ENCODE measurements at regions not wholly inside any gene's neighbourhood (a gene's known extent, or its start where the extent isn't known, plus 50 kb on each side); places are given as distances from the start of the nearest gene placed in this dataset.
"Not testable (repeated sequence)": the region's sequence is repeated elsewhere in the genome, so short reads cannot be mapped to it uniquely, and the experiment has no call there.

GRCh38 chr18:14936313-14936712 is 188.3 kb downstream of the ANKRD30B start:
- DNase-seq (ENCODE audit: low spot score) = no peak

DNA sequence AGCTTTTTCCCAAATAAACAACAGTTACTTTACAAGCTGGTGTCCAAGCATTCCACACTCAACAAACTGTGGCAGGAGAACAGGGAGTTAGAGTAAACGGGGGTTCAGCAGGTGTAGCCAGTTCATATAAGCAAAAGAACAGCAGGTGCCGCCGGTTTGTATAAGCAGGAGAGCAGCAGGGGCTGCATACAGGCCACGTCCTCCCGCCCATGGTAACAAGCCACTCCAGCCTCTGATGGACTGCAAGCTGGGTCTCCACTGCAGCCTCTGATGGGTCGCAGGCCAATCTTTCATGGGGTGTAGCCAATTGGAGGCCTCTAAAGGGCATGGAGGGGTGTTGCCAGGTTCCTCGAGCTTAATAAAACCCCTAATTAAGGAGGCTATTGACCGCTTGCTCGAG is 189.3 kb downstream of the ANKRD30B start:
- DNase-seq (ENCODE audit: low spot score) = no peak

DNA sequence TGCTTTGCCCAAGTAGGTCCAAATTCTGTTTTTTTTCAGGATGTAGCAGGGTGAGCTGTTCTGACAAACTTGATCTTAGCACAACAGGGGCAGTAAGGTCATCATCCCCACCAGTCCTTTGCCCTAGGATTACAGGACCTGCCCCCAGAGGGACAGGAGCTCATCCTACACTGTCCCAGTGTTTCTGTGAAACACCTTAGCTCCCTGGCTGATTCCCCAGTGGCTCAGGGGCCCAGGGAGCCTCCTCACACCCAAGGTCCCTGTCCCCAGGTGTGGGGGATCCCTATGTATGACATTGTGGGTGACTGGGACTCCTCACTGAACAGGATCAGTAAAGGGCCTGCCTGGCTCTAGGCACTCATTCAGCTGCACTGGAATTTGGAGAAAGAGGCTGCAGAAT is 191.2 kb downstream of the ANKRD30B start:
- no peak for DNase-seq (ENCODE audit: low spot score)

- not testable (repeated sequence) for DNase-seq (ENCODE audit: low spot score)
Observed at GRCh38 chr18:14940106-14940505, 192.1 kb downstream of the ANKRD30B start.

DNA sequence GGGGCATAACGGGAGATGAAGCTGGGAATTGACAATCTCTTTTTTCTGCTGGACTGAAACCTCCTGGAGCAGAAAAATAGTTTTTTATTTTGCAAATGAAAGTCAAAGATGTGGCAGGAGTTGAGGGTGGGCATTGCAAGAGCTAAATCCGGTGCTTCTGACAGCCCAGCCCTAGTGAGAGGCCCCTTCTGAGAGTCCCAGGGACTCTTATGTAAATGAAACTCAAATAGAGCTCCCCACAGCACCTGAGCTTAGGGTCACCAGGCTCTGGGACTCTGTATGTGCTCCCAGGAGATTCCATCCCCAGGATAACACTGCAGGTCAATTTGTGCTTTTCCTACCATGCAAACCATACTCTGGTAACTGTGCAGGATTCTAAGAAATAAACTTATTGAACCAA is 192.8 kb downstream of the ANKRD30B start:
- DNase-seq (ENCODE audit: low spot score) = no peak

- no peak for DNase-seq (ENCODE audit: low spot score)
Observed at GRCh38 chr18:14941256-14941655, 193.3 kb downstream of the ANKRD30B start.

DNA sequence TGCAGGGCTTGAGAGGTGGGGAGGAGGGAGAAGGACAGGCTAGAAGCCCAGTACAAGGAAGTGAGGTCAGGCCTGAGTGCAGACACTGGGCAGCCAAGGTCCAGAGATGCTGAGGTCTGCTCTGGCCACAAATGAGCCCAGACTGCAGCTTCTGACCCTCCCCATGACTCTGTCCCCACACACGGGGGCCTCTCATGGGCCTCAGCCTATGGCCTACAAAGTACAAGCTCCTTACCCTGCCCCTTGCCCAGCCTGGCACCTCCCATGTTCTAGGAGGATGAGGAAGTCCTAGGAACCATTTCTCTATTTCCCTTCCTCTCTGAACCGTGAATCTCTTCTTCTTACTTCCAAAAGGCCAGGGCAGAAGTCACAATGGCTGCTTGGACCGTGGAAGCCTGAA is 193.8 kb downstream of the ANKRD30B start:
- DNase-seq (ENCODE audit: low spot score) = no peak

DNA sequence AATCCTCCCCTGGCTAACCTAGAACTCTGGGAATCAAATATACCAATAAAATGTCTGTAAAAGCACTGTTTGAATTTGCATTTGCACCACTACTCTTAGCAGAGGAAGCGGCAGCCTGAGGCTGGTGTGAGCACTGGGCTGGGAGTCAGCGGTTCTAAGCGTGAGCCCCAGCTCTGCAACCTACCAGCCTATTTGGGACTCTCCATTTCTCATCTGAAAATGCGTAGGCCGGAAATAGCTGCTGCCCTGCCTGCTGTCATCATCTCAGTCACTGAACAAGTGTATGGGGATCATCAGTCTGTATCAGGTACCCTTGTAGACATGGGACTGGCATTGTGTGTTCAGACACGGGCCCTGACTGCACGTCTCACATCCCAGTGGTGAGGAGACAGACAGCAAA is 194.3 kb downstream of the ANKRD30B start:
- DNase-seq (ENCODE audit: low spot score) = no peak

DNA sequence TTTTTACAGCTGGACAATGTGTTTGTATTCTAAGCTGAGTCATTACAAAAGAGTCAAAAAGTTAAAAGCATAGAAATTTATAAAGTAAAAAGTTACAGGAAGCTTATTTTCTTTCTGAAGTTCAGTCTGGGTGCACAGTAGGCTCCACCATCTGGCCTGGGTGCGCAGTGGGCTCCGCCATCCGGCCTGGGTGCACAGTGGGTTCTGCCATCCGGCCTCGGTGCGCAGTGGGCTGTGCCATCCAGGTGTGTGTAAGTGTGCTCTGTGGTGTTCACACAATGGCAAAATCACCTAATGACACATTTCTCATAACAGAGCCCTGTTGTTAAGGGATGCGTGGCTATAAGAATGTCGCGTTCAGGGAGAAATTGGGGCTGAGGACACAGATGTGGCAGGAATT is 195.5 kb downstream of the ANKRD30B start:
- no peak for DNase-seq (ENCODE audit: low spot score)

DNA sequence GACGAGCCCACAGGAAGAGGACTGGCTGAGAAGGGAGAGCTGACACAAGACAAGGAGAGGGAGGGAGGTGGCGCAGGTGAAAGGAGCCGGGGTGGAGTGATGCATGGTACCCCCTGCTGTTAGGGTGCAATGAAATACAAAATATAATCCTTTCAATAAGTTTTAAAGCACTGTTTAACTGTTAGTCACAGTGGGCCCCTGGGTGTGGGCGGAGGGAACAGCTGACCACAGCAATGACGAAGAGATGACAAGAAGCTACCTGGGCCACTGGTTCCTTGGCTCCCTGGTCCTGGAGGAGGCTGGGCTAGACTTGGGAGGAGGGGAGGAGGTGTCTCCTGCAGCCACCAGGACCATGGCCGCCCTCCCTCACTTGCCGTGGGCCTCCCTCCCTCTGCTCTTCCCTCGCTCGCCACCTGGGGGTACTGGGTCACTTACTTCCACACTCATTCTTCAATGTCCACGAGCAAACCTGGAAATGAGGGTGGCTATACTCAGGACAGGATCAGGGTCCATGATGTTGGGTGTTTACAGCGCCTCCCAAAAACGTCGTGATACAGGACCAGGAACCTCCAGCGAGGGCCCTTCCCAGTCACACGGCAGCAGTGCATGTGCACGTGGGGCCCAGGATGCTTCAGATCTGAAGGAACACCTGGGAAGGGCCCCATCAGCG is 196.1 kb downstream of the ANKRD30B start:
- DNase-seq (ENCODE audit: low spot score) = no peak

DNA sequence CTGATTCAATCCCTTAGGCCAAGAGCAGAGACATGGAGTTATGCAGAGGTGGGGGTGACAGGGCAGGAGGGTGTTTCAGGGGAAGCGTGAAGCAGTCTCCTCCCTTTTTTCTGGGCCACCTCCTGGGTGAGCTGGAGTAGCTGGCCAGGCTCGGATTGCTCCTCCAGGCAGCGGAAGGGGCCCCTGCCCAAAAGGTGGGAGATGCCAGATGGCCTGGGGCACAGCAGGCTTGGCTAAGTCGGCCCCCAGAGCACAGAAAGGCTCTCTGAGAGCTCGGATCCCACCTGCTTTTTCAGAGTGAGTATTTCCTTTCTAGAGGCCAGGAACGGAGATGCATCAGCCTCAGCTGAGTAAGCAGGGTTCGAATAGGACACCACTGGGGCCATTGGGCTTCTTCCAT is 196.9 kb downstream of the ANKRD30B start:
- no peak for DNase-seq (ENCODE audit: low spot score)

- no peak for DNase-seq (ENCODE audit: low spot score)
Observed at GRCh38 chr18:14945286-14945685, 197.3 kb downstream of the ANKRD30B start.

GRCh38 chr18:14945984-14946383 is 198.0 kb downstream of the ANKRD30B start:
- DNase-seq (ENCODE audit: low spot score) = no peak

GRCh38 chr18:14946741-14947470 is 198.9 kb downstream of the ANKRD30B start:
- DNase-seq (ENCODE audit: low spot score) = not testable (repeated sequence)

- no peak for DNase-seq (ENCODE audit: low spot score)
Observed at GRCh38 chr18:14947482-14948162, 199.7 kb downstream of the ANKRD30B start.

DNA sequence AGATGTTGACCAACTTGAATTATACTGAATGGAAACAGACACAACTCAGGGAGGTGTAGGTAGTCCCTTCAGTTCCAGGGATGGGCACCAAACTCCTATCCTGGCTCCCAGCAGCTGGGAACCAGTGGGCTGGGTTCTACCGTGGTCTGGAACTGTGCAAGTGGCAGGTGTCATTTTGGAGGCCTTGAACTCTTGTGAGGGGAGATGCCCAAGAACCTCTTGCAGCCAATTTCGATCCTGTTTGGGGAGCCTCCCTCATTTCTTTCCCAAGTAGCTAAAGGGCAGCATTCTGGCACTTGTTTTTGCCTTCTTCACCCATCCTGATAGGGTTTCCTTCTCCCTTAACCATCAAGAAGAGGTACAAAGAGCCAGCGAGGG is 200.2 kb downstream of the ANKRD30B start:
- no peak for DNase-seq (ENCODE audit: low spot score)

DNA sequence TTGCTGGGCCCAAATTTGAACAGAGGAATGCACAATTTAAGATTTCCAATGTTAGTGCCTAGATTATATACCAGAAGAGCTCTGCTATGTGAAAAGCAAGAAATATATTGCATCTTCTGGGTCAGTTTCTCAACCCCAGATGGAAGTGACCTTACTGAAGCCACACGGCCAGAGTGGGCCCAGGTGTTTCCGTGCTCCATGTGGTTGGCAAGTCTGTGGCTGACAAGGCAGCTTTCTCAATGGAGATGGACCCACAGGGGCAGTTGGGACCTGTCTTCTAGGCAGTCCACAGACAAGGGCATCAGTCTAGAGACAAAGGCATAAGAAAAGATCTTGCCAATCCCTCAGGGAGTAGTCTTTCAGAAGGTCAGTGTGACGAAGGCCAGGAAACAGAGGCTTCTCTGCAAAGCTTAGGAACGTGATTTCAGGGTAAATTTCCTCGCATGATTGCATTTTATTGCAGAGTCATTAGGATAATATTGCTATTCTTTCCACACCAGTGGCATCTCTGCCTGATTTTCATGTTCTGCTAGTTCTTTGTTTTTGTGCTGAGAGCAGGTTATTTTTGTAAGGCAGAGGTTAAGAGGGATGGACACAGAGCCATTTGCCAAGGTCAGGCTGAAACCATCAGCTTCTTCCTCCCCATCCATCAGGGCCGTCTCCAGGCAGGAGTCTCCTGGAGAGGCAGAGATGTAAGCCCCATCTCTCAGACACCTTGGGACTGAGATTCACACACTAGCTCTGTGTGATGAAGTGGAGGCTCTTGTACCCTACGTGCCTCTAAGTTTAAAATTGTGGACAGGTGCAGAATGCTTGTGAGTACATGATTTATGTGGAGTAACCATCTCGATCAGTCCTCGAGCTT is 202.1 kb downstream of the ANKRD30B start:
- no peak for DNase-seq (ENCODE audit: low spot score)

DNA sequence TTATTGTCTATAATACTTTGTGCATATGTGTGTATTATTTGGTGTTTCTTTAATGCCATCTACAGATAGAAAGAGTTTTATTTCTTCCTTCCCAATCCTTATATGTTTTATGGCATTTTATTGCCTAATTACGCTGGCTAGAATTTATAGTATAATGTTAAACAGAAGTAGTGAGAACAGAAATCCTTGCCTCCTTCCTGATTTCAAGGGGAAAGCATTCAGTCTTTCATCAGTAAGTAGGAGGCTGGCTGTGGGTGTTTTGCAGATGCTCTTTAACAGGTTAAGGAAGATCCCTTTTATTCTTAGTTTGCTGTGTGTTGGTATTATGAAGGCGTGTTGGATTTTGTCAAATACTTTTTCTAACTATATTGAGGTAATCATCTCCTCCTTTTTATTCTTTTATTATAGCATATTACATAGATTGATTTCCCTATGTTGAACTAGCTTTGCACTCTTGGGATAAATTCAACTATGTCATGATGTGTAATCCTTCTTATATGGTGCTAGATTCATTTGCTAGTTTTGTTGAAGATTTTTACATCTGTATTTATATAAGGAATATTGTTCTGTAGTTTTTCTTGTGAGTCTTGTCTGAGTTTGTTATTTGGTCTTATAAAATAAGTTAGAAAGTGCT is 204.6 kb downstream of the ANKRD30B start:
- DNase-seq (ENCODE audit: low spot score) = not testable (repeated sequence)

DNA sequence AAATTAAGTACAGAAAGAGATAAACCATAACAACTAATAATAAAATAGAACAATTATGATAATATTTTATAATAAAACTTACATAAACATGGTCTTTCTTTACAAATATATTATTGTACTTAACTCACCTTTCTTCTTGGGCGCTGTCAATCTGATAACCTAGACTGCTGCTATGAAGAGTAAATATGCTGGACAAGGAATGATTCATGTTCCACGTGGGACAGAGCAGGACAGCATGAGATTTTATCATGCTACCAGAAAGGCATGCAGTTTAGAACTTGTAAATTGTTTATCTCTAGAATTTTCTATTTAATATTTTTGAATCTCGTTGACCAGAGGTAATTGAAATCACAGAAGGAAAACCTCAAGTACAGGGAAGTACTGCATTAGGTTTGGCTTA is 210.7 kb downstream of the ANKRD30B start:
- DNase-seq (ENCODE audit: low spot score) = no peak

GRCh38 chr18:14959550-14959949 is 211.6 kb downstream of the ANKRD30B start:
- no peak for DNase-seq (ENCODE audit: low spot score)

DNA sequence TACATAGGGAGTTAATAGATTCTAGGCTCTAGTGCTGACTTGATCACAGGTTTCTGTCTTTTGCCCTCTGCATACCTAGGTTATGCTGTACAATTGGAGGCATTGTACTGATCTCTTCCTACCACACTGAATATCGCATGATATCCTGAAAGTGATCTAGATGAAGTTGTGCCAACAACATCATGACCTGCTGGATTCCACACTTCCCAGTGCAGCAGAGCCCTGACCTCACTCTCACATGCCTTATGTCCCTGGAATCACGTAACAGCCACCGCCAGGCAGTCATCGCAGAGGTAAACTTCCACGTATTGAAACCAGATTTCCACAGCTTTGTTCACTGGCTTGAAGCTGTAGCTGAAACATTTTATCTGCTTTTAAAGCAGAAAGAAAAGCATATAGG is 214.0 kb downstream of the ANKRD30B start:
- no peak for DNase-seq (ENCODE audit: low spot score)

- no peak for DNase-seq (ENCODE audit: low spot score)
Observed at GRCh38 chr18:14962626-14963025, 214.7 kb downstream of the ANKRD30B start.

All from LoVo (cell line).